GM12872 (cell line): ENCODE measurements at regions not wholly inside any gene's neighbourhood (a gene's known extent, or its start where the extent isn't known, plus 50 kb on each side); places are given as distances from the start of the nearest gene placed in this dataset.

Experiments used
- CTCF ChIP-seq: IDR thresholded peaks from 3 replicates; pipeline ENCODE4 v1.5.1; 2011; ENCODE audit warnings: low read depth, mild to moderate bottlenecking, low read length, moderate library complexity; ENCODE audit not compliant: insufficient read depth

DNA sequence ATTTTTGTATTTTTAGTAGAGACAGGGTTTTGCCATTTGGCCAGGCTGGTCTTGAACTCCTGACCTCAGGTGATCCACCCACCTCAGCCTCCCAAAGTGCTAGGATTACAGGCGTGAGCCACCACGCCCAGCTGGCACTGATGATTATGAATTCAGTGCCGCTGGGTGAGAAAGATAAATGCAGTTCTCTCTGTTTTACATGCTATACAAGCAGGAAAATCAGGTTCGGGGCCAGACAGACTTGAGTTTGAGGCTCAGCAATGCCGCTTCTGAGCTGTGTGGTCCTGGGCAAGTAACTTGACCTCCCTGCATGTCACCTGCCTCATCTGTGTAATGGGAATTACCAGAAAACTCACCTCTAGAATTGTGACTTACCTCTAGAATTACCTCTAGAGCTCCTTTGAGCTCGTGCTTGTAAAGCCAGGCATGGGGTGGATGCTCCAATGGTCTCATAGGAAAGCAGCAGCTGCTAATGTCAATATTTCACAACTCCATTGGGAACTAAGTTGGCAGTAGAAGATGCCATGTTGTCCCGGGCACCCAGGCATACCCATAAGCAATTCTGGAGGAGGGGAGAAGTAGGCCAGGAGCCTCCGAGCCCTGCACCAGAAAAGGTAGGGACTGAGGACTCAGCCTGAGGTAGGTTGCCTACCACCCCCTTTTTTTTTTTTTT lies 119.8 kb upstream of the SLC25A33 start:
- no peak for TF ChIP-seq CTCF

DNA sequence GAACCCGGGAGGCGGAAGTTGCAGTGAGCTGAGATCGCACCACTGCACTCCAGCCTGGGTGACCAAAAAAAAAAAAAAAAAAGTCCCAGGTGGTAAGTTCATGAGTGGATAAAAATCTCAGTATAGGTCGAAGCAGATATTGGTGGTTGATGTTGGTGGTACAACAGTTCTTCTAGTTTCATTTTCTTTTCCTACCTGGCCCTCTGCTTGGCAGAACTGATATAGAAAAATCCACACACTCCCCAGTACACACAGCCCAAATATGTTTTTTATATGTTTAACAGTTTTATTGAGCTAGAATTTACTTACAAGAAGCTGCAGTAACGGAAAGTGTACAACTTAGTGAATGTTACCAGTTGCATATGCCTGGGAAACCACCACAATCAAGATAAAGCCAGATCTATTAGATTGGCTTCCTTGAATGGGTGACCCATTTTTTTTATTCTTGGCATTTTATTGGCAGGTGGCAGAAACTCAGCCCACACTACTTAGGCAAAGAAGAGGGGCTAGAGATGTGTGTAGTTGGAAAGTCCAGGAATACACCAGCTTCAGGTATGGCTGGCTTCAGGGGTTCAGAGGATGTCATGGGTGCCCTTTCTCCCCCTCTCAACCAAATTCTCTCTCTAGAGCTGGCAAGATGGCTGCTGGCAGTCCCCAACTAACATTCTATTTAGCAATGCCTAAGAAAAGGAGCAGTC lies 118.3 kb upstream of the SLC25A33 start:
- TF ChIP-seq CTCF = no peak

GRCh38 chr1:9421533-9421873 lies 117.8 kb upstream of the SLC25A33 start:
- TF ChIP-seq CTCF = no peak

- no peak for TF ChIP-seq CTCF
These were observed 116.9 kb upstream of the SLC25A33 start for GRCh38 chr1:9422321-9422720.

- no peak for TF ChIP-seq CTCF
These were observed 116.3 kb upstream of the SLC25A33 start for GRCh38 chr1:9422911-9423505.

DNA sequence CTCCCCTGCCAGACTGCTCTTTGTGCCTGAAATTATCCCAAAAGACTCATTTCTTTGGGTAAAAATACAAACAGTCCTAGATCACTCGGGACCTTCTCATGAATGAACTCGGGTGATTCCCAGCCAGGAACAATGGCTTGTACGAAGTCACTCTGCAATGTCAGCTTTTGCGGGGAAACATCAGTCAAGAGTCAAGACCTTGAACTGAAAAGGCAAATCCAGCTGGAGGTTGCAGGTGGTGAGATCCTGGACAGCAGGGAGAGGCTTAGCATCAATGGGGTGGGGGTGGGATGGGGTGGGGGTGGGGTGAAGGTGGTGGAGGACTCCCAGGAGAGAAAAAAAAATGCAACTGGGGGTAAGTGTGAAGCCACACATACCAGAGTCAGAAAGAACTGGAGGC lies 115.0 kb upstream of the SLC25A33 start:
- no peak for TF ChIP-seq CTCF

DNA sequence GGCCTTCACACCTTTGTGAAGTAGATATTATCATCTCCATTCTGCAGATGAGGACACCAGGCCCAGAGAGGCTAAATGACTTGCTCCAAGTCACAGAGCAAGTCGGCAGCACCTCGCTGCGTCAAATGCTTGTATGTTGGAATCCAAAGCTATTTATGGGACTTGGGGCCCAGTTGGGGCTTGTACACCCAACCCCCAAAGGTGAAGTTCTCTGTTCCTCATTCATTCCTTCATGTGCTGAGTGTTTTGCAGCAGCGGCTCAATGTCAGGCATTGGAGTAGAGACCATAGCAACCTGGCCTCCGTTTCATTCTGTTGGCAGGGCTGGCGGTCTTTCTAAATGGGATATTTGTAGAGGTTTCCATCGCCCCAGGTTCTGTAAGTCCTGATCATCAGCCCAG lies 113.4 kb upstream of the SLC25A33 start:
- no peak for TF ChIP-seq CTCF
